GM21737 (cell line): ENCODE measurements at regions not wholly inside any gene's neighbourhood (a gene's known extent, or its start where the extent isn't known, plus 50 kb on each side); places are given as distances from the start of the nearest gene placed in this dataset.

Experiments used
- ATAC-seq: cut with Tn5 transposase; IDR thresholded peaks from one replicate; pipeline ENCODE4 v1.9.1; 2021; ENCODE audit warnings: mild to moderate bottlenecking, moderate library complexity; ENCODE audit not compliant: unreplicated experiment

DNA sequence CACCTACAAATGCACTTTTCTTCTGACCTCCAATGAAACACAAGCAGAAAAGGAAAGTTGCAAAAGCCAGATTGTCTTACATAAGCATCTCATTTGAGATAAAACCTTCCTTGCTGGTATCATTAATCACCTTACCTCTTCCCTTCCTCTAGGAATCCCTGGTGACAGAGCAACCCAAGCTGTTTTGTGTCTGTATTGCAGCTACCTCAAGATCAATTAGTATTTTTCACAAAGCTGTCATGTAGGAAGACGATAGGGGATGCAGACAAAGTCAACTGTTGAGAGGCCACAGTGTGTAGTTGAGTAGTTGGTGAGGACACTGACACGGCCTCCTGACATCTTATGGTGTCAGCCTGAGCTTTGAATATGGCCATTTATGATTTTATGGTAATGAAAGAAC lies 339.1 kb upstream of the SLC10A2 start:
- ATAC-seq, result no peak

DNA sequence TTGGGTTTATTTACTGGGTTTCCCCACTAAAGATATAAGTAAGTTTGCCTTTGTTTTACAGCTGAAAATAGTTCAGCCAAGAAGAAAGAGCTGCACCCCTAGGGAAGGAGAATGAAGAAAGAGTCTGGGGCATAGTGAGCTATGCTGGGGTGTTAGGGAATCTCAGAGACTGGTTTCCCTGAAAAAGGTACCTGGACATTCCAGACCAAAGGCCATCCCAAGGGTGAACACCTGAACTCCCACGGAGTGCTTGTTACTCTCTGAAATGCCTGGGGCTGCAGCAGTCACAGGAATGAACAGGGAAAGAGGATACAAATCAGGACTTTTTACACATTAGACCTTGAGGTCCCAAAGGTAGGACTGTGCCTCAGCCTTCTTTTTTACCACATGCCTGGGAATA lies 337.6 kb upstream of the SLC10A2 start:
- no peak for ATAC-seq

DNA sequence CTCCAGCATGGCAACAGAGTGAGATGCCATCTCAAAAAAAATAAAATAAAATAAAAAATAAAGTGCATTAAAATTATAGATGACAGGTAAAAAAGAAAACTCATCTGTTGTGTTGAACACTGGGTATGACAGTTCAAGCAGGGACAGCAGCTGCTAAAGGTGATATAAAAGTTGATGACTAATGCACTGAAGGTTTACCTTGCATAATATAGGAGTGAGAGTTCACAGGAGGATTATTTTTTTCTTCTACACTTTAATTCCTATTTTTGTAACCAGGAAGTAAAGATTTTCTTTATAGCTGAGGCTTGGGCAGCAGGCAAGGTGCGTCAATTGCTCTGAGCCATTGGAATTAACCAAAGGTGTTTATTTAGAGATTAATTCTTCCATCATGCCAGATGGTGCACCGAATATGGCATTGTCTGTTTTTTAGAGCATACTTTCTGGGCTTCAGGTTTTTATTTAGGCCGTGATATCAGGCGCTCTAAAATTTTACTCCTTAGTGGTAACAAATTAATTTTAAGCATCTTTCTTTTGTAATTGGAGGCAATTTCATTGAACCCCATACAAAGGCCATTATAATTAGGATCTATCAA lies 337.0 kb upstream of the SLC10A2 start:
- no peak for ATAC-seq

DNA sequence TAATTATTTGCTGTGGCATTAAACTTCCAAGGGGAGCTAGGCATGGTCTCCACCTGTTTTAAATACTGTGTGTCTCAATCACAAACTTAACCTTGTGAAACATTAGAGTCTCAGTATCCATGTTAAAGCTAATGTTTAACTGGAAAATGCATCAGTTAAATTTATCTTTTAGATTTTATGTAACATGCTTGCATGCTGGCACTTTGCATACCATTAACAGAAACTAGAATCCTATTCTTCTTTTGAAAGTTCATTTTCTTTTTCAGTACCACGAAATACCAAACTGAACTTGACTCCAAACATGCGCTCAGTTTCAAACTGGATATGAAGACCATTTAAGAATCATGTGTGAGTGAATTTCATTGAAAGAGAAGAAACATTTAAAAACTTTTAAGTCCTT lies 328.9 kb upstream of the SLC10A2 start:
- ATAC-seq, result no peak

DNA sequence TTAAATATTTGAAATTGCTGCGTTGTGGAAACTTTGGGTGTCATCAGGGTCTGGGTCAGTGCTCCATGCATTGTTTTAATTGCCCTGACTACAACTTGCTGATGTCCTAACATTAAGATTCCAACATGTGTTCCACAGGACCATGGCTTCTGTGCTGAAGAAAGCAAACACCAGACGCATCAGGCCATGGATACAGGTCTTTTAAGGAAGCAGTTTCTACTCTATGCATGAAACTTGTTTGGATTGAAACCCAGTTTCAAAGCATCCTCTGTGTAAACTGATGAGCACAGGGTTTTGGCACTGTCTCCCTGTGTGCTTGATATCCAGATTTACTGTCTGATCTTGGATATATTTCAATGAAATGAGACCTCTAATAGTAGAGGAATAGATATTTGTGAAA lies 328.4 kb upstream of the SLC10A2 start:
- no peak for ATAC-seq

DNA sequence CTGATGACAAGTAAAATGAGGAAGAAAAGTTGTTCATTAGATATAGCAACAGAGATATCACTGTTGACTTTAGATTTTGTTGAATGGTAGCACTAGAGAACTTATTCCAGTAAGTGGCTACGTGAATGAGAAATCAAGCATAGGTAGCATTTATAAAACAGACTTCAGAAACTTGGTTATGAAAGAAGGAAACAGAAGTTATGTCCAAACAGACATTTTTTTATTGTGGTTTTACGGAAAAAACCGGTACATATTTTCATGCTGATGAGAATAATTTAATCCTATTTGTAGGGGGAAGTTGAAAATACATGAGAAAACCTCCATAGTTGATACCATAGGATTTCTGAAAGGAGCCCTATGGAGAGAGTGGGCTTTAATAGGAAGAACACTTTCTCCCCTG lies 325.7 kb upstream of the SLC10A2 start:
- no peak for ATAC-seq

DNA sequence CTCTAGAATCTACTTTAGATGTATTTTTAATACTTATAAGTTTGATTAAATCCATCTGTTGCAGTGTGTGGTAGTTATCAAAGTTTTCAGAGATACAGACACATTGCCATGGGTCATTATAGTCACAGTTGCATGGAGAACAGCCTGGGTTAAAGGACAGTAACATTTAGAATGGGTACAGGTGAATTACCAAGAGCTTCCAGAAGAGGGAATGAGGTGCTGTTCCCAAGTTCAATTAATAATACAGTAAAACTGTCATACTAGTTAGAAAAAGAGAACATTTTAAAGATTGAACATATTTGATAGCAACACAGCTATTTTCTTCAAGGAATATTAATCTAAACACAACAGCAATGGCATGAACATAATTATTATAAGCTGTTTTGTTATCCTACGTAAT lies 322.6 kb upstream of the SLC10A2 start:
- no peak for ATAC-seq

DNA sequence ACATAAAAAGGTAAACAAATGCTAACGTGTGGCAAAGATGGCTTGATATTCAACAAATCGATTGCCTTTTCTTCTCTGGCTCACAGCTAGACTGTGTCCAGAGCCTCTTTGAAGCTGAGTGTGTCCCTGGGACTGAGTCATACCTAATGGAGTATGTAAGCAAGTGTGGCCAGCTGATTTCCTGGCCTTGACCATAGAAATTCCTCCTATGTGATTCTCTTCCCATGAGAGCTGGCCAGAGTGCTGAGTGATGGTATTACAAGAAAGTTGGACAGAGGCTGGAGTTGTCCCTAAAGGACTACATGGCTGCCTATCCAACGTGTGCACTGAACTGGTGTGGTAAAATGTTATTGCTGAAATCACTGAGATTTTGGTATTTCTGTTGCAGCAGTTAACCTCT lies 320.1 kb upstream of the SLC10A2 start:
- no peak for ATAC-seq

DNA sequence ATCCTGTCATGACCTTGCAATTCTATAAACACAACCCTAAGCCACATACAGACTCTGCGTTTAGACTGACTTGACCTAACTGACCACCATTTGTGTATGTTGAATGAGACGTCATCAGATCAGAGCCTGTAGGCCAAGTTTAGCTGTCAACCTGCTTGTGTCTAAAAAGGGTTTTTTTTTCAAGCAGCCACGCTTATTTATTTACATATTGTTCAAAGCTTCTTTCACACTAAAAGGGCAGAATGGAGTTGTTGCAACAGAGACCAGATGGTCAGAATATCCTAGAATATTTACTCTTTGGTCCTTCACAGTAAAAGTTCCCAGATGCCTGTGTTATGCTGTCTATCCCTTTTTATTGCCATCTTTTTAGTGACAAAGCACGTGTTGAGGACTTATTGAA lies 307.7 kb upstream of the SLC10A2 start:
- no peak for ATAC-seq

DNA sequence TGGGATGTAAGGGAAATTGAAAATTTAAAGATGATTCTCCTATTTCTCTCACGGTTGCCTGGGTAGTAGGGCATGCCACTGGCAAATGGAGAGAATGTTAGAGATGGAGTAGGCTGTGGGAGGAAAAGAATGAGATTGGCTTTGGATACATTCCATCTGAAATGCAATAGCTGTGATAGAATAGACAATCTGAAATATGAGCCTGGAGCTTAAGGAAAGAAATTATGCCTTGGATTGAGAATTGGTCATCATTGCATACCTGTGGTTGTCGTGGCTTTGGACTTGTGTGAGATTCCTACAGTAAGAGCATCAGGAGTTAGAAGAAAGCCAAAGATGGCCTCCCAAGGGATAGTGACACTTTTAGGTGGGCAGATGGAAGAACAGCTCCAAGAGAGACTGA lies 305.1 kb upstream of the SLC10A2 start:
- ATAC-seq, result no peak

DNA sequence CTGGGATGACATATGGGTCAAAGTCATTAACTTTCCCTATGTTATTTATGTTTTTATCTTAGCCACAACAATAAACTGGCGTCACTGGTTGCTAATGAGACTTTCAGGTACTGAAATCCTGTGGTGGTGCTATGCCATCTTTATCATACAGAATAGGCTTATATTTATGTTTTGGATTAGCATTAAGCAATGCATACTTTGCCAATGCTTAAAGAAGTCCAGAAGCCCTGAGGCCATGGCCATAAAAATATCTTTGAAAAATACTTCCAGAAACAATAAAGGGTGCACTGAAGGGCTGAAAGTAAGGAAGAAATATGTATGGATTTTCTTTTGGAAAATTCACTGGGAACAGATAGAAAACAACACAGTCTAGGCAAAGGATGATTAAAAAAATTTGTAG lies 304.6 kb upstream of the SLC10A2 start:
- ATAC-seq, result no peak

DNA sequence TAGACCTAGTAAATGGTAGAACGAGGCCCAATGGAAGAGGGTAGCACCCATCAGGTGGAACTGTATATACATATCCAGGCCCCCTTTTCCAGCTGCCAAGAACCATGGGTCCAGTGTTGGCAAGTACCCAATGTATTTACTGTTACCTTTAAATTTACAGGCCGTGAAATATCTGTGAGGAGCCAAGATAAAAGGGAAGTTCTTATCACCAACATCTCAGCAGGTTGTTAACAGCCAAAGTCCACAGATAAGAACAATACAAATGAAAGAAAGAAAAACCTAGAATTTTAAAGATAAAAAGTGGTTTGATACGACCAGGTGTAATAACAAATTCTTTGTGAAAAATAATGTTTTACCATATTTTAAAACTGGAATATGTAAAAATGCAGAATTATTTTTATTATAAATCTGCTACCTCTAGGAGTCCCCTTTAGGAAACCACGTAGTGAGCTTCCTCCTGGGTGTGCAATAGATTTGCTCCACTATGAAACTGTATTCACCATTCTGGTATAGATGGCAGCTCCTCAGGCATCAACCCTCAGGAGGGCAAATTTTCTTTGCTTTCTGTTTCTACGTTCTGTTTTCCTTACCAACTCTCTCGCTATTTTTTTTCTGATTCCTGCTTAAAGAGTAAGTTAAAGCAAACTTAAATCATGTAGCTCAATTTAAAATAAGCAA lies 292.2 kb upstream of the SLC10A2 start:
- ATAC-seq, result no peak

DNA sequence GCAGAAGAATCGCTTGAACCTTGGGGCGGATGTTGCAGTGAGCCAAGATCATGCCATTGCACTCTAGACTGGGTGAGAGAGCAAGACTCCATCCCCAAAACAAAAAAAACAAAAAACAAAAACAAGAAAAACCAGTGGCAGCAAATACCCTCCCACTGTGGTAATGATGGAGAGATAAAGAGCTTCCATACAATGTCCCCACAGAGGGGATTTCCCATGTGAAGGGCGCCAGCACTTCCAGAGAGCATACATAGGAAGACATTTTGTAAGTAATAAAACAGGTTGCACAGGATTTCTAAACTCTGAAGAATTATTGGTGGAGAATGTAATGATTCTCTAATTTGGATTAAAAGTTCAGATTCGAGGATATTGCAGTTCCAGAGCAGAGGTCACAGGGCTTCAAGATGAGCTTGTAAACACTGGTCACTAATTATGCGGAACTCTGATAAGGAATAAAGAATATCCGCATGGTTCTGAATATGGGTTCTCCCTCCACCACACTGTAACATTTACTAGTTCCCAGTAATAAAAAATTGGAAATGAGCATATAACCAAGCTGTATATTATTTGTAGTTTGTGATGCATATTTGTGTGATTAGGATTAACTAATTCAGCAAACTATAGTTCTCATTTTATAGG lies 290.1 kb upstream of the SLC10A2 start:
- ATAC-seq, result no peak

DNA sequence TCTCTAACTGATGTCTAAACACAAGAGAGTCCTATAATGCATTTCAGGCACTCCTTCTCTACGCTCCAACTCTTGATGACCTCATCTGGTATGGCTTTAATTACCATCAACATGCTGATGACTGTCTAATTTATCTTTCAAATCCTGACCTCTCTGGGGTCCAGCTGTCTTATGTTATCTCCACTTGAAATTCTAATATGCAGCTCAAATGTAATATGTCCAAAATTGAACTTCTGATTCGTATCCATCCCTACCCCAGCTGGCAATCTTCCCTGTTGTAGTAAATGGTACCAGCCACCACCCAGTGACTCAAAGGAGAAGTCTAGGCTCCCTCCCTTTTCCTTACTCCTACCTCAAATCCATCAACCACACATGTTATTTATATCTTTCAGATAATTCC lies 288.0 kb upstream of the SLC10A2 start:
- ATAC-seq, result no peak

DNA sequence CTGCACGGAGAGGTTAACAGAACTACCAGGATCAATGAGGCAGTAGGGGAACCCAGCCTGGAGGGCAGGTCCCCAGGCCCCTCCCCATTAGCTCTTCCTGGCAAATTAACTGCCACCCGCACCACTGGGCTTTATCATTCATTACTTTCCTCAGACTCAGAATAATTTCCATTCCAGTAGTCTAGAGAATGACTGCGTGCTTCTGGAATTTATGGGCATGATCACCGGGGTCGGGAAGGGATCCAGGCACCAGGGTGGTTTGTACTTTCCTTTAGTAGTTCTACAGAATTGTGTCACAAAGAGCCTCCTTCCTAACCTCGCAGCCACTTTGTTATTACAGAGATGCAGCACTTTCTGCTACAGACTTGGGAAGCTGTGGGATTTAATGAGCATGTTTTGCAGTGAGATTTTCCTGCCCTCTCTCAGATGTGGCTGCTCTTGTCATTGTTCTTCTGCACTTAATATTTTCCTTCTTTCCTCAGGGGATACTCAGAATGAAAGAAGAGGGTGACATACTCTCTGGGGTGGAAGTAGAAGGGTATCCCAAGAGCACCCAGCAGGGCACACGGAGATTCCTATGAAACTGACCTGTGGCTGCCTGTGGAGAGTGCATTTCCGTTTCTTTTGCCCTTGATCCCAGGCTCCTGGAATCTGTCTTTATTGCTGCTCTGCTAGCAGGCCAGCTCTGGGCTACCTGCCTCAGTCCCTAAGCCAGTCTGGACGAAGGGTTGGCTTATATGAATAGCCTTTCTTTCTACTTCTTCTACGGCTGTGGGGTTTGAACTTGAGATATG lies 285.0 kb upstream of the SLC10A2 start:
- ATAC-seq, result no peak

DNA sequence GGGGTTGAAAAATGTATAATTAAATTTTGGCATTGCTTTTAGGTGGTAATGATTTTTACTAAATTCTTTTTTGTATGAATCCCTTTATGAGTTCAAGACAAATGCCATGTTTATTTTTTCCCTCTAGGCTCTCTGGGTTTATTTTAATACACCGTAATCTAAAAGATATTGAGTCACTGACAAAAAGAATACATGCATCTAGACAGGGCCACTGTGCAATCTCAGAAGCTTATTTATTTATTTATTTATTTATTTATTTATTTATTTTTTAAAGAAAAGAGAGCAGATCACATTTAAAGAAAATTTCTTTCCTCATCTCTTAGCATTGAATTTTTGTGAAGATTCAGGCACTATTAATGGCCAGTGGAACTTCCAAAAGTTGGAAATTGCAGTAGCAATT lies 283.9 kb upstream of the SLC10A2 start:
- ATAC-seq, result no peak

DNA sequence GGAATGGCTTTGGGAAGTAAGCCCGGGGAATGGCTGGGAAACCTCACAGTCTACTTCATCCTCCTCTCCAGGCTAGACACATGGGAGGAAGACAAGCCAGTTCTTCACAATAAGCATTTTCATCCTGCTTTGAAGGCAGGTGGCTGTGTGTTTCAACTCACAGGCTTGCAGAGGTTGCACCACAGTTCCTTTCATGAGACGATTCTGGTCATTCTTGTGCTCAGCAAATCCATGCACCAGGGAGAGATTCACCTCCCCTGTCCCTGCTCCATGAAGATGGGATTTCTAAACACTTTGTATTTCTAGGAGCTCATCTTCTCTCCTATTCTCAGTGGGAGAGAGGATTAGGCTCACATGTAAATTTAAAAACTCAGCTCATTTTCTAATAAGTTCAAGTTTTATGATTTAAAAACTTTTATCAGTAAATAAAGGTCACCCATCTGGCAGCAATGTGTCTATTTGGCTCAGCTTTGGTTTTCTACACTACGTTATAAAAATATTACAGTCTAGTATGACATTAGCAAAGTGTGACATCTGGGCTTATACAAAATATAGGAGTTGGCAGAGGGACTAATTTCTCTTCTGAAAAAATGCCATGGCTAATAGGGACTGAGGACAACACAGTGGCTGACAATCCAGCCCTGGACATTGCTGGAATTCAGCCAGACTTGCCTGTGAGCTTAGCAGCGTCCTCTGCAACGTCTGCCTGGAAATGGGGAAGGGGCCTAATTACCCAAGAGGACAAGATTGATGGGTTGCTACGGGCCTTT lies 283.2 kb upstream of the SLC10A2 start:
- no peak for ATAC-seq

DNA sequence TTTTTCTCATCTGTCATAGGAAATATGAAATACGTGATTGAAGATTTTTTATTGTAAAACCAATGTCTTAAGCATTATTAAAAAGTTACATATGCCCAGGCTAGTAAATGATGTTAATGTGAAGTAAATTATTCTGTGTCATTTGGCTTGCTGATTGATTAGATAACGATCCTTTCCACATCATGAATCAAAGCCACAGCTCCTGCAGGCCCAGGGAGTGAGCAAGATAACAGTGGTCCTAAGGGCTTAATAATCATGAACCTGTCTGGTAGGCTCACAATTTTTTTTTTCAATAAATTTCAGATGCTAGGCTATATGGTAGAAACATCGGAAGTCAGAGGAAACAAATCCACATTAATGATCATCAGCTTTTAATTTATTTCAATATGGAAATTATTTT lies 269.0 kb upstream of the SLC10A2 start:
- ATAC-seq, result no peak

DNA sequence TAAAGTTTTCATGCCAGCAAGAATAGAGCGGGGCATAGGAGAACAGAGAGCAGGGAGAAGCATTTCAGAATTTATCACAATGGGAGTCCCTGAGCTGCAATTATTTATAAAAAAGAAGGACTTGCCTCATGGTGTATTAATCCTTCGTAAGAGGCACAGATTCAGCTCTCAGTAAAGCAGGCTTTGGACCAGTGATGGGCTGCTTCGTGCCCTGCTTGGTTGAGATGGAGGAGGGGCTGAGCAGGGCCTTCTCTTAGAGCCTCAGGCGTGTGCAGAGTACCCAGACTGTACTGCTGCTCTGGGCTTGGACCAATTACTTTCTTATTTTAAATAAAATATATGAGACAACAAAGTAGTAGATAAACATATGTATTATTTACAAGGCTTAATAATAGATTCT lies 265.7 kb upstream of the SLC10A2 start:
- no peak for ATAC-seq

DNA sequence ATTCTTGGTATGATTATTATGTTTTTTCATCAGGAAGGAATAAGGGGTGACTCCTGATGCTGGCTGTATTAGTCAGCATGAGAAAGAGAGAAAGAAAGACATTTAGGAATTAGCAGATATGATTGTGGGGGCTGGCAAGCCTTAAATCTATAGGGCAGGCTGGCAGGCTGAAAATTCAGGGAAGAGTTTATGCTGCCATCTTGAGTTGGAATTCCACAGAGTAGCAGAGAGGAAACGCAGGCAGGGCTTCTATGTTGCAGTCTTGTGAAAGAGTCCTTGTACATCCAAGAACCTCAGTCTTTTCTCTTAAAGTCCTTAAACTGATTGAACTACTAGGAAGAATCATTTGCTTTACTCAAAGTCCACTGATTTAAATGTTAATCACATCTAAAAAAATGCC lies 262.7 kb upstream of the SLC10A2 start:
- no peak for ATAC-seq

DNA sequence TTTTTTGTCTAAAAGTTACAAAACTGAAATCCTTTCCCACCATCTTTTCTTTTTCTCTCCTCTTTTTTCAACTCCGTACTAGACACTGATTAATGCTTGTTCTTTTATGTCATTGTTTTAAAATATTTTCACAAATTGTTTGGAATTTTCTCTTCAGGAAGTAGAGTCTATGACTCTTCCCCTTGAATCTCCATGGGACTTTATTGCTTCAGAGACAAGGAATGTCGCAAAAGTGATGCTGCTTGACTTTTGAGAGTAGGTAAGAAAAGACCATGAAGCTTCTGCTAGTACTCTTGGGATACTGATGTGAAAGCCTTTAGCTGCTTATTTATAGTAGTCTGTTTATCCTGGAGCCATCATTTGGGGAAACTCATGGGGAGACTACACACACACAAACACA lies 260.1 kb upstream of the SLC10A2 start:
- no peak for ATAC-seq
